HCT116 (cell line): ENCODE measurements at regions not wholly inside any gene's neighbourhood (a gene's known extent, or its start where the extent isn't known, plus 50 kb on each side); places are given as distances from the start of the nearest gene placed in this dataset.

Source experiments
- ATAC-seq: fragments of 200-7000 bp; cut with Tn5 transposase; 2 replicates; pipeline ENCODE4 v1.9.1; 2020; ENCODE audit warnings: mild to moderate bottlenecking, moderate library complexity
- BruUV-seq: library from RNA; stranded (reverse); fragments of 400-500 nt; replicated peaks from 2 replicates; lab custom pipeline; 2021; lab: Mats Ljungman, UMichigan
- CTCF ChIA-PET: fragments of 300-600 bp; sonication (Branson Sonifier 250); formaldehyde crosslinking; loops from one replicate; lab custom pipeline; 2021; ENCODE audit warnings: antibody characterized with exemption; lab: Charles Lee
- POLR2A ChIA-PET: fragments of 300-600, 350-600 bp; sonication (Branson Sonifier 250); formaldehyde crosslinking; loops from one replicate; lab custom pipeline; 2021; ENCODE audit warnings: antibody characterized with exemption; lab: Charles Lee
- RAD21 ChIA-PET, 2 experiments: fragments of 300-600 bp; sonication (Branson Sonifier 250); formaldehyde crosslinking; loops; one replicate each; lab custom pipeline; 2023; ENCODE audit warnings: low total read pairs in 2 of 2; ENCODE audit not compliant: uncharacterized antibody in 2 of 2, unreplicated experiment in 2 of 2, low non-redundant PET in 1 of 2; lab: Charles Lee
- DNase-seq: peaks from one replicate; pipeline ENCODE4 v3.0.0-alpha.2; 2010; ENCODE audit warnings: low read depth, low spot score
- H2AFZ ChIP-seq: fragments of 200-600 bp; shearing (Covaris generic), sonication (generic); 2 replicates; pipeline ENCODE4 v1.6.1; 2017; ENCODE audit warnings: low read depth, mixed run types, mixed read lengths, antibody characterized with exemption, low read length; ENCODE audit not compliant: poor library complexity, severe bottlenecking
- H3K27ac ChIP-seq: 2 replicates; pipeline ENCODE4 v1.5.1; 2012; ENCODE audit warnings: low read depth, low read length
- H3K27me3 ChIP-seq: fragments of 200-600 bp; sonication (generic); 2 replicates; pipeline ENCODE4 v1.6.1; 2016; ENCODE audit warnings: mixed run types, low read length, mixed read lengths; ENCODE audit not compliant: insufficient read depth
- H3K36me3 ChIP-seq, 2 experiments: fragments of 200-500 bp in 1 of 2; fragments of 200-600 bp in 1 of 2; sonication (Bioruptor generic) in 1 of 2; sonication (generic) in 1 of 2; 2 replicates each; pipeline versions ENCODE4 v1.5.1 to v1.6.1; 2014 to 2016; ENCODE audit warnings: low read length in 2 of 2, inconsistent platforms in 1 of 2, mixed read lengths in 1 of 2, mixed run types in 1 of 2; ENCODE audit not compliant: insufficient read depth in 2 of 2, control insufficient read depth in 1 of 2
- H3K4me1 ChIP-seq, 2 experiments: fragments of 200-600 bp in 1 of 2; sonication (generic) in 1 of 2; 2 replicates each; pipeline versions ENCODE4 v1.5.1 to v1.6.1; 2012 to 2017; ENCODE audit warnings: low read length in 2 of 2, inconsistent platforms in 1 of 2, mild to moderate bottlenecking in 1 of 2, mixed read lengths in 1 of 2, mixed run types in 1 of 2, moderate library complexity in 1 of 2; ENCODE audit not compliant: insufficient read depth in 2 of 2, control insufficient read depth in 1 of 2
- H3K4me2 ChIP-seq: fragments of 200-600 bp; sonication (generic); 2 replicates; pipeline ENCODE4 v1.6.1; 2017; ENCODE audit warnings: mixed run types, low read length, mixed read lengths
- H3K4me3 ChIP-seq, 2 experiments: fragments of 200-600 bp in 1 of 2; sonication (generic) in 1 of 2; replicated peaks in 1 of 2; 2 replicates each; pipeline ENCODE4 v1.5.1; 2011 to 2016; ENCODE audit warnings: low read length in 2 of 2, control low read depth in 1 of 2, low read depth in 1 of 2, mild to moderate bottlenecking in 1 of 2, mixed read lengths in 1 of 2, mixed run types in 1 of 2
- H3K79me2 ChIP-seq: fragments of 200-600 bp; sonication (generic); 2 replicates; pipeline ENCODE4 v1.6.1; 2017; ENCODE audit warnings: mild to moderate bottlenecking, mixed run types, low read length, moderate library complexity, mixed read lengths; ENCODE audit not compliant: insufficient read depth
- H3K9ac ChIP-seq: fragments of 200-600 bp; sonication (generic); 2 replicates; pipeline ENCODE4 v1.6.1; 2016; ENCODE audit warnings: low read length, mixed read lengths
- H3K9me2 ChIP-seq: fragments of 200-600 bp; sonication (generic), shearing (Covaris generic); 2 replicates; pipeline ENCODE4 v1.6.1; 2017; ENCODE audit warnings: mixed run types, mild to moderate bottlenecking, moderate library complexity; ENCODE audit not compliant: insufficient read depth
- H3K9me3 ChIP-seq, 2 experiments: fragments of 200-500 bp in 1 of 2; fragments of 200-600 bp in 1 of 2; sonication (Bioruptor generic) in 1 of 2; sonication (generic) in 1 of 2; 2 replicates each; pipeline ENCODE4 v1.6.1; 2014 to 2017; ENCODE audit warnings: low read length in 2 of 2, mixed read lengths in 2 of 2, inconsistent platforms in 1 of 2, low read depth in 1 of 2, mild to moderate bottlenecking in 1 of 2, mixed run types in 1 of 2, moderate library complexity in 1 of 2; ENCODE audit not compliant: control insufficient read depth in 1 of 2, insufficient read depth in 1 of 2
- H4K20me1 ChIP-seq: fragments of 200-600 bp; sonication (generic), shearing (Covaris generic); 2 replicates; pipeline ENCODE4 v1.6.1; 2017; ENCODE audit warnings: mixed run types, mild to moderate bottlenecking, moderate library complexity; ENCODE audit not compliant: insufficient read depth
- CEBPB ChIP-seq: IDR thresholded peaks from 2 replicates; pipeline ENCODE4 v1.6.1; 2012; ENCODE audit warnings: low read depth
- EGR1 ChIP-seq: IDR thresholded peaks from 2 replicates; pipeline ENCODE4 v1.6.1; 2012; ENCODE audit warnings: low read depth
- ELF1 ChIP-seq: IDR thresholded peaks from 2 replicates; pipeline ENCODE4 v1.6.1; 2012; ENCODE audit warnings: low read depth, borderline replicate concordance
- EZH2phosphoT487 ChIP-seq: fragments of 200-600 bp; IDR thresholded peaks from 2 replicates; pipeline ENCODE4 v1.6.1; 2018; ENCODE audit warnings: antibody characterized with exemption, borderline replicate concordance
- FOSL1 ChIP-seq: IDR thresholded peaks from 2 replicates; pipeline ENCODE4 v1.6.1; 2012; ENCODE audit warnings: low read depth
- JUND ChIP-seq: IDR thresholded peaks from 2 replicates; pipeline ENCODE4 v1.6.1; 2012
- POLR2AphosphoS5 ChIP-seq: IDR thresholded peaks from 2 replicates; pipeline ENCODE4 v1.6.1; 2011; ENCODE audit warnings: mild to moderate bottlenecking, low read depth, low read length, moderate library complexity
- RAD21 ChIP-seq: IDR thresholded peaks from 2 replicates; pipeline ENCODE4 v1.6.1; 2012; ENCODE audit warnings: low read depth, mild to moderate bottlenecking
- SIN3A ChIP-seq: IDR thresholded peaks from 2 replicates; pipeline ENCODE4 v1.6.1; 2012; ENCODE audit warnings: low read depth
- SRF ChIP-seq: IDR thresholded peaks from 2 replicates; pipeline ENCODE4 v1.6.1; 2012; ENCODE audit warnings: low read depth
- TCF7L2 ChIP-seq: IDR thresholded peaks from 2 replicates; pipeline ENCODE4 v1.7.0; 2011; ENCODE audit warnings: borderline replicate concordance, inconsistent platforms; ENCODE audit not compliant: insufficient read depth, insufficient read length; ENCODE audit errors: extremely low read depth
- ZNF274 ChIP-seq: fragments of 200-500 bp; sonication (Bioruptor generic); IDR thresholded peaks from 2 replicates; pipeline ENCODE4 v1.6.1; 2014; ENCODE audit warnings: mild to moderate bottlenecking, low read depth, low read length, inconsistent platforms
- intact Hi-C: fragments of 100-400 bp; cut with micrococcal nuclease; formaldehyde crosslinking; loops from 2 replicates; pipeline ENCODE4 v1.10.0; 2022
- TF ChIP-seq, protein P1 (sequence below), 3 experiments: fragments of 200-600 bp in 1 of 3; sonication (generic) in 1 of 3; IDR thresholded peaks in 2 of 3; conservative IDR thresholded peaks in 1 of 3; 2 replicates each; pipeline ENCODE4 v1.5.1; 2012 to 2017; ENCODE audit warnings: low read depth in 2 of 3, low read length in 2 of 3, antibody characterized with exemption in 1 of 3, borderline replicate concordance in 1 of 3, control low read depth in 1 of 3, mild to moderate bottlenecking in 1 of 3, mixed read lengths in 1 of 3, mixed run types in 1 of 3, moderate library complexity in 1 of 3; ENCODE audit not compliant: insufficient read depth in 1 of 3

GRCh38 chr12:91566328-91567099, 383.9 kb upstream of the DCN start:
- no peaks in the 10 kb centered on the region for H3K9me3 ChIP-seq
- no peaks in the 10 kb centered on the region for H3K27me3 ChIP-seq
- no peak overlapping the region for H3K4me3 ChIP-seq
- BruUV-seq = no TSS peak
- ChIA-PET CTCF (no interaction called here), RAD21 (no interaction called here), POLR2A (no interaction called here)
- ATAC-seq = no peak
- no peak for DNase-seq
- no peak for TF ChIP-seq SIN3A
- TF ChIP-seq RAD21 = no peak
- TF ChIP-seq ZNF274 = no peak
- TF ChIP-seq POLR2AphosphoS5 = no peak
- no peak for TF ChIP-seq TCF7L2
- TF ChIP-seq ELF1 = no peak
- TF ChIP-seq FOSL1 = no peak
- no peak for TF ChIP-seq JUND
- no peak for TF ChIP-seq EZH2phosphoT487
- no peak for TF ChIP-seq CEBPB
- TF ChIP-seq, protein P1, sequence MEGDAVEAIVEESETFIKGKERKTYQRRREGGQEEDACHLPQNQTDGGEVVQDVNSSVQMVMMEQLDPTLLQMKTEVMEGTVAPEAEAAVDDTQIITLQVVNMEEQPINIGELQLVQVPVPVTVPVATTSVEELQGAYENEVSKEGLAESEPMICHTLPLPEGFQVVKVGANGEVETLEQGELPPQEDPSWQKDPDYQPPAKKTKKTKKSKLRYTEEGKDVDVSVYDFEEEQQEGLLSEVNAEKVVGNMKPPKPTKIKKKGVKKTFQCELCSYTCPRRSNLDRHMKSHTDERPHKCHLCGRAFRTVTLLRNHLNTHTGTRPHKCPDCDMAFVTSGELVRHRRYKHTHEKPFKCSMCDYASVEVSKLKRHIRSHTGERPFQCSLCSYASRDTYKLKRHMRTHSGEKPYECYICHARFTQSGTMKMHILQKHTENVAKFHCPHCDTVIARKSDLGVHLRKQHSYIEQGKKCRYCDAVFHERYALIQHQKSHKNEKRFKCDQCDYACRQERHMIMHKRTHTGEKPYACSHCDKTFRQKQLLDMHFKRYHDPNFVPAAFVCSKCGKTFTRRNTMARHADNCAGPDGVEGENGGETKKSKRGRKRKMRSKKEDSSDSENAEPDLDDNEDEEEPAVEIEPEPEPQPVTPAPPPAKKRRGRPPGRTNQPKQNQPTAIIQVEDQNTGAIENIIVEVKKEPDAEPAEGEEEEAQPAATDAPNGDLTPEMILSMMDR (IDR thresholded peaks at IDR 0.05 in 2 of 3, conservative IDR thresholded peaks at IDR 0.05 in 1 of 3; ENCODE audit: borderline replicate concordance in 1 of 3, insufficient read depth in 1 of 3, low read depth in 2 of 3, low read length in 2 of 3) = no peak
- TF ChIP-seq EGR1 = no peak
- no peak for TF ChIP-seq SRF
- intact Hi-C loops = no loop called here
- no peak overlapping the region for H3K27ac ChIP-seq
- no peak overlapping the region for H3K9ac ChIP-seq
- H2AFZ ChIP-seq = no peak overlapping the region
- H3K4me1 ChIP-seq = no peaks in the 10 kb centered on the region
- H3K36me3 ChIP-seq = no peaks in the 10 kb centered on the region
- no peak overlapping the region for H3K4me2 ChIP-seq
- no peaks in the 10 kb centered on the region for H3K9me2 ChIP-seq
- no peaks in the 10 kb centered on the region for H4K20me1 ChIP-seq
- H3K79me2 ChIP-seq = no peaks in the 10 kb centered on the region
